Right ventricle myocardium inferior (tissue), 1 donor: ENCODE measurements at regions not wholly inside any gene's neighbourhood (a gene's known extent, or its start where the extent isn't known, plus 50 kb on each side); places are given as distances from the start of the nearest gene placed in this dataset.

ENCODE experiments used
- ATAC-seq: fragments of 200-7000 bp; cut with Tn5 transposase; one replicate; pipeline ENCODE4 v1.9.1; 2020; ENCODE audit warnings: mild to moderate bottlenecking, moderate library complexity
- DNase-seq: peaks from one replicate; pipeline ENCODE4 v3.0.0; 2021; ENCODE audit errors: missing footprints
- intact Hi-C: fragments of 100-400 bp; cut with DNase I; formaldehyde crosslinking; loops from one replicate; pipeline ENCODE4 v1.11.0; 2022
- donor health status: DM: no; HTN: yes; CAD: no; lungs with severe emphysema.

DNA sequence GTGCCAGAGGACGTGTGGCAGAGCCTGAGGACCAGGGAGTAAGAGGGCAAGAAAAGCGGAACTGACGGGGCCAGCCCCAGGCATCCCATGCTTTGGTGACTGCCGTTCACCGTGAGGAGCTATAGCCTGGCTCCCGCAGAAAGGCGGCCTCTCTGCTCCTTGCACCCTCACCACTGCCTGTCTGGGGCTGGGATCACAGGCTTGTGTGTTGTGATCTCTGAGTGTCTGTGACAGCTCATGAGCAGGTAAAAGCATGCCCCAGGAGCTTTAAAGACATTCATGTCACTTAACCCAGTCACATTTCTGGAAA, 266.8 kb upstream of the RAB6C start:
- intact Hi-C loops: no loop called here
- DNase-seq (peak; percentile 42), ATAC-seq (no peak)

- DNase-seq (no peak), ATAC-seq (no peak)
- intact Hi-C loops: no loop called here
These were observed 266.1 kb upstream of the RAB6C start for GRCh38 chr2:129713337-129713736.

DNA sequence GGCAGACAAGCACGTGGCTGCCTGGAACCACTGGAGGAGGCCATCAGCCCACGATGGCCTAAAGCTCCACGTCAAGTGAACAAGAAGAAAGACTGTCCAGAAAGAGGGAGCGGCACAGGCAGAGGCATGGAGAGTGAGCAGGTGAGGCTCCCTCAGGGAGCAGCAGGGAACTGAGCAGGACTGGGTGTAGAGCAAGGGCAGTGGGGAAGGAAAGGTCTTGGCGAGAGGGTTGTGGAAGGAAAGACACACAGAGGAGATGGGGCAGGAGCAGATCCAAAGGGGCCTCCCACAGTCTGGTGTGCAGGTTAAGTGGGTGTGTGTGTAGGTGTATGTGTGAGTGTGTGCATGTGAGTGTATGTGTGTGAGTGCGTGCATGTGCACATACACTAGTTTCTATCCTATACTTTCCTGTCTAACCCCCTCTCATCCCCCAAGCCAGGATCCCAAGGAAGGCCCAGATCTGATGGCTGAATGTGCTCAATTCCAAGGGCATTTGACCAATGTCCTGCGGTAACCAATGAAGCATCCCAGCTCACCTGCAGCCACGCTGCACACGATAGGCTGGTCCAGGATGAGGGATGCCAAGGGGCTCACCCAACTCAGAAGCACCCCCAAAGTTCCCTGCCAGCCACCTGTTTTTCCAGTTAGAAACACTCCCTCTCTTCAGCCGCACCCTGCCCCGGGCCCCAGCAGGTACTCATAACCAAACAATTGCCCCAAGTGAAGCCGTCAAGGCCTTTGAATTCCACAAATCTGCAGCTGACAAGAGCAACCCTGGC, 262.5 kb upstream of the RAB6C start:
- ATAC-seq: no peak
- intact Hi-C loops: no loop called here

GRCh38 chr2:129717560-129718130, 261.8 kb upstream of the RAB6C start:
- DNase-seq (no peak), ATAC-seq (no peak)
- intact Hi-C loops: no loop called here

More for the DNA sequence above, 262.5 kb upstream of the RAB6C start:
- no peak for DNase-seq

- ATAC-seq (no peak), DNase-seq (no peak)
- intact Hi-C loops: no loop called here
These were observed 260.1 kb upstream of the RAB6C start for GRCh38 chr2:129719335-129719734.

- DNase-seq: no peak
- ATAC-seq: no peak
- intact Hi-C loops: no loop called here
These were observed 259.1 kb upstream of the RAB6C start for GRCh38 chr2:129720360-129720759.

GRCh38 chr2:129720761-129721160, 258.7 kb upstream of the RAB6C start:
- intact Hi-C loops: no loop called here
- ATAC-seq (no peak), DNase-seq (no peak)

DNA sequence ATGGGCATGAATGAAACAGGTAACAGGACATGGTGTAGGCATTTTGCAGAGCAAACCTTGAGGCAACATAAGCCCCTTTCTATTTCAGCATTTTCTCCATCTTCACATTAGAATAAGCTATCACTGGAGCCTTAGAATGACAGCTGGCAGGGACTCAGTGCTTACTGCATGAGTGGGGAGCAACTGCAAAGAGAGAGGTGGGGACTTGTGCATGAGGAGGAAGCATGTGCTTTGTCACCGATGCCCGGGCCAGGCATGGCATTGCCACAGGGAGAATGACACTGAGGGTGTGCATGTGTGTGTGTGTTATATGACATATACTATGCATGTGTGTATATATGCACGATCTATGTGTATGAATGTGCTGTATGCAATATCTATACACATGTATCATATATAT, 258.2 kb upstream of the RAB6C start:
- no peak for ATAC-seq
- intact Hi-C loops: no loop called here
- DNase-seq: no peak

DNA sequence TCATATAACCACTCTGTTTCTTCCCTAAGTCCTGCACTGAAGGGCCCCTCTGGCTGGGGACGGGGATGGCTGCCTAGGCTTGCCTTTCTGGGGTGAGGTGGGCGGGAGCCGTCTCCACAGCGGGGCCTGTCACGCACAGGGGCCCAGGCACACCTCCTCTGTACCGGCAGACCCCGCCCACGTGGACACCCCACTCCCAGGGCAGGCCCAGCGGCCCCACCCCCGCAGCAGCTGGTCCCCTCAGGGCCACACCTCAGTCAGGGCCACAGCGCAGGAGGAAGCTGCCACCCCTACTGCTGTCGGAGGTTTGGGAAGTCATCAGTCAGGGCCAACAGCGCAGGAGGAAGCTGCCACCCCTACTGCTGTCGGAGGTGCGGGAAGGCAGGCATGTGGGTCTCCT, 257.6 kb upstream of the RAB6C start:
- intact Hi-C loops: no loop called here
- DNase-seq: no peak
- no peak for ATAC-seq

DNA sequence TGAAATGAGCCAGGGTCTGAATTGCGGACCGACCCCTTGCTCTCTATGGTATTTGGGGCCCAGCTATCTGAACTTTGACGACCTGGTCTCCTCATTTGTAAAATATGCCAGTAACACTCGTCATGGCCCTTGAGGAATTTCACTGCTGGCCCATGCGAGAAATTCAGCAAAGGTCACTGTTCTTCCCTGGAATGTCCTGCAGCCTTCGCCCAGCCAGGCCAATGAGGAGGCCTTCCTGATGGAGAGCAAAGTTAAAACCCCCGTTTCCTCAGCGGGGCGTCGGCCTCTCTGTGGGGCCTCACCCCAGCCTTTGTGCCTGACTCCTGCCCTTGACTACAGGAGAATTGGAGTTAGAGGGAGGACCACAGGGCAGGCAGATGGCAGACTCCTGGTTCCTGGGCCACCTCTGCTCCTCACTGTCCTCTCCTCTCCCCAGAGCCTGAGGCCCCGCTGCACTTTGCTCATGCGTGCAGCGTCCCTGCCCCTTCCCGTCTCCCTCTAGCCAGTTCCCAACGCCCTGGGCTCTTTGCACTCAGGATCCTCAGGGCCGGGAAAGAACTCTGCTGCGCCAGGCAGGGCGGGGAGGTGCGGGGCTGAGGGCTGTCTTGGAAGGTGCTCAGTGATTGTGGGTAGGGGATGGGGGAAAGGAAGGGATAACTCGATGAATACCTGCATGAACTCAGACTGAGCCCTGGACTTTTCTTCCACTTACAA, 257.0 kb upstream of the RAB6C start:
- no peak for DNase-seq
- intact Hi-C loops: no loop called here

DNA sequence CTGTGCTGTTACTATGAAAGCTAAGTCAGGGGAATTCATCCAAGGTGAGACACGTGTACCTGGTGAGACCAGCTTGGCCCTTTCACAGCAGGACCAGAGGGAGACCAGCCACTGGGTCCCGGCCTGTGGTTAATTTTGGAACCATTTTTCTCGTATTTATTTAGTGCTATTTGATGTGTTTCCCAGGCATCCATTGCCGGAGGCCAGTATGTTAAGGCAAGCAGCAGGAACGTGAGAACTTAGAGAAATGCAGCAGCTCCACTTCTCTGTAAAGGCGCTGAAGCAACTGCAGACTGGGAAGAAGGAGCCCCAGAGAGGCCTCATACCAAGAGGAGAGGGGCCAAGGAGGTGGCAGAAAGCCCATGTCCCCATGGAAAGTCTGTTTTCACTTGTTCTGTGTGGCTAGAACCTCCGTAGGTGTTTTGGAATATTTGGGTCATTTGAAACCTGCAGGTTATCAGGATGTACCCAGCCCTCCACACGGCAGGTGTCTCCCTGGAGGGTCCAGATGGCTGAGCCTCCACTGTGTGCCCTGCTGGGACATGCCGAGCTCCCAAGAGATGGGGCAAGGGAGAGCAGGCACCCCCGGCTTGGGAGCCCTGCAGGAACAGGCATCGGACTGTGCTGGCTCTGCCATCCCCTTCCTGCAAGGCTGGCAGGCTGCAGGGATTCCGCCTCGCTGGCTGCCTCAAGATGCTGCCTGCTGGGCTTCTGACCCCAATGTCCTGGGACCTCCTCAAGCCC, 256.0 kb upstream of the RAB6C start:
- intact Hi-C loops: no loop called here
- DNase-seq (no peak), ATAC-seq (no peak)

More for the DNA sequence above, 257.0 kb upstream of the RAB6C start:
- ATAC-seq: no peak

GRCh38 chr2:129724021-129724757, 255.3 kb upstream of the RAB6C start:
- intact Hi-C loops: no loop called here
- DNase-seq: no peak
- ATAC-seq: no peak

- intact Hi-C loops: no loop called here
- no peak for DNase-seq
- no peak for ATAC-seq
These were observed 253.2 kb upstream of the RAB6C start for GRCh38 chr2:129726216-129726615.

DNA sequence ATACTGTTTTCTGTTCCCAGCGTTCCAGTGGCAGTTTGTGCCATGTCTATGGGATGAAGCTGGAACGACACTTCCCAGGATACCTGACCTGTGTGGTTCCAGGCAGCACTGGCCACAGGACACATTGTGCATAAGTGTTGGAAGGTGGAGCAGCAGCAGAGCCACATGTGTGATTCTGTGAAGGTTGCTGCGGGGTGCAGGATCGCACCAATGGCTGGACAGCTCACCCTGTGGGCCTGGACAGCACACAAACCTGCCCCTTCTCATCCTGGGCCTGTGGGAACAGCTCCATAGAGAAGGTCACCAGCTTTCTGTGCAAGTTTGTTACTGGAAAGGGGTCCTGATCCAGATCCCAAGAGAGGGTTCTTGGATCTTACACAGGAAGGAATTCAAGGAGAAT, 252.2 kb upstream of the RAB6C start:
- ATAC-seq (no peak), DNase-seq (no peak)
- intact Hi-C loops: no loop called here

DNA sequence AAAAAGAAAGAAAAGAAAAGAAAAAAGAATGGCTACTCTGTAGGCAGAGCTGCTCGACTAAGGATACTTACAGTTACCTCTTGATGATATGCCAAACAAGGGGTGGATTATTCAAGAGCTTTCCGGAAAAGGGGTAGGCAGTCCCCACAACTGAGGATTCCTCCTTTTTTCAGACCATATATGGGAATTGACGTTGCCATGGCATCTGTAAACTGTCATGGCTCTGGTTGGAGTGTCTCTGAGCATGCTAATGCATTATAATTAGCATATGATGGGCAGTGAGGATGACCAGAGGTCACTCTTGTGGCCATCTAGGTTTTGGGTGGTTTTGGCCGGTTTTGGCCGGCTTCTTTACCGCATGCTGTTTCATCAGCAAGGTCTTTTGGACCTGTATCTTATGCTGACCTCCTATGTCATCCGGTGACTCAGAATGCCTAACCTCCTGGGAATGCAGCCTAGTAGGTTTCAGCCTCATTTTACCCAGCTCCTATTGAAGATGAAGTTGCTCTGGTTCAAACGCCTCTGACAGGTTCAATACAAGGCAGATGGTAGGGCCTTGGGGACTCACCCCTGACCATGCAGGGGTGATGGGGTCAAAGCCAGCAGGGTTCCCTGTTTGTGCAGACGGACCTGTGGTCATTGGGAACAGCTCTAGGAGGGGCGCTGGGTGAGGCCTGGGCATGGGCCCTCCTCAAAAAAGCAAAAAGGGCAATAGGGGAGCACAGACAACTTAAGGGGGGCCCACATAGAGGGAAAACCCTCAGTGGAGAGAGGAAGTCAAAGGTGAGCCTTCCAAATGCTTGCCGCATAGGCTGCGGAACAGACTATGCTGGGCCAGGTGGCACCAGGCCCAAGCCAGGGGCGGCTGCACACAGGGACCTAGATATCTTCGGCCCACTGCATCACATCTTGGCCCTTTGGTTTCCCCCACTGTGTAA, 251.2 kb upstream of the RAB6C start:
- ATAC-seq: no peak
- intact Hi-C loops: no loop called here

GRCh38 chr2:129729011-129729410, 250.5 kb upstream of the RAB6C start:
- no peak for ATAC-seq
- intact Hi-C loops: no loop called here
- no peak for DNase-seq

More for the DNA sequence above, 251.2 kb upstream of the RAB6C start:
- no peak for DNase-seq

- intact Hi-C loops: no loop called here
- no peak for DNase-seq
- ATAC-seq: no peak
These were observed 249.8 kb upstream of the RAB6C start for GRCh38 chr2:129729646-129730045.

DNA sequence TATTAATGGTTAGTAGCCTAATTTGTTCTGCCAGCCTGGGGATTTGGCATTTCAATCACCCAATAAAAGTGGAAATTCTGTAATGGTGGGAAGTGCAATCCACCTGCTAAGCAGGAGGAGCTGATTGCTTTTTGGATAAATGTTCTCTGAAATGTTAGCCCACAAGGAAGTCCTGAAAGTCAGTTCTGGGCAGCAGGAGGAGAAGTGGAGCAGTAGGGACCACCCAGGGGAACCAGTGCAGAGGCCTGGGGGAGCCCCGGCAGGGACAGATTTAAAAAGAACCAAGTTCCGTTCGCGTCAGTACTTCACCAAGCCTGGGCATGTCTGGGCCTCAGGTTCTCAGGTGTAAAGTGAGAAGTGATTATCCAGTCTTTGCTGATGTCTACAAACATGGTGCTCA, 248.5 kb upstream of the RAB6C start:
- no peak for ATAC-seq
- intact Hi-C loops: no loop called here
- DNase-seq: no peak
